ENCODE measurements at regions not wholly inside any gene's neighbourhood (a gene's known extent, or its start where the extent isn't known, plus 50 kb on each side); places are given as distances from the start of the nearest gene placed in this dataset.

DNA sequence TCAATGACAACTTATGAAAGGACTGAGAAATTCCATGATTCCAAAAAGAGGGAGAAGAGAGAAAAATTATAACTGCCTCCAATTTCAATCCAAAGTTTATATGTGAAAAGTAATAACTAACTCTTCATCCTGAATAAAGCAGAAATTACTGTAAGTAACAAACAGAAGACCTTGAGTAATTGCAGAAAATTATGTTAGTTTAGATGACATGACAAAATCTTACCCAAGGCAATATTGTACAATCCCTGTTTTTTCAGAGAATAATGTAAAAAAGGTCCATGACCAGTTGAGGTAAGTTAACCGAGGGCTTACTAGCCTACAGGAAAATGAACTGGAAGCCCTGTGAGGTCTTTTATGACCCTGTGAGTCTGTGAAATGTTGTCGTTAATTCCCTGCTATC is 949.5 kb upstream of the SOX9 start:
- DNase-seq: no peak
- intact Hi-C loops (cut with micrococcal nuclease): no loop called here
- Mint-ChIP-seq H3K4me1 (ENCODE audit: low read depth) (no peaks in the 10 kb centered on the region), H3K36me3 (ENCODE audit: low read depth) (no peaks in the 10 kb centered on the region), H3K27ac (no peak overlapping the region), H3K9me3 (peaks cover 4% of the 10 kb centered on the region), H3K27me3 (no peaks in the 10 kb centered on the region), H3K4me3 (no peak overlapping the region)
- TF ChIP-seq, protein P1, sequence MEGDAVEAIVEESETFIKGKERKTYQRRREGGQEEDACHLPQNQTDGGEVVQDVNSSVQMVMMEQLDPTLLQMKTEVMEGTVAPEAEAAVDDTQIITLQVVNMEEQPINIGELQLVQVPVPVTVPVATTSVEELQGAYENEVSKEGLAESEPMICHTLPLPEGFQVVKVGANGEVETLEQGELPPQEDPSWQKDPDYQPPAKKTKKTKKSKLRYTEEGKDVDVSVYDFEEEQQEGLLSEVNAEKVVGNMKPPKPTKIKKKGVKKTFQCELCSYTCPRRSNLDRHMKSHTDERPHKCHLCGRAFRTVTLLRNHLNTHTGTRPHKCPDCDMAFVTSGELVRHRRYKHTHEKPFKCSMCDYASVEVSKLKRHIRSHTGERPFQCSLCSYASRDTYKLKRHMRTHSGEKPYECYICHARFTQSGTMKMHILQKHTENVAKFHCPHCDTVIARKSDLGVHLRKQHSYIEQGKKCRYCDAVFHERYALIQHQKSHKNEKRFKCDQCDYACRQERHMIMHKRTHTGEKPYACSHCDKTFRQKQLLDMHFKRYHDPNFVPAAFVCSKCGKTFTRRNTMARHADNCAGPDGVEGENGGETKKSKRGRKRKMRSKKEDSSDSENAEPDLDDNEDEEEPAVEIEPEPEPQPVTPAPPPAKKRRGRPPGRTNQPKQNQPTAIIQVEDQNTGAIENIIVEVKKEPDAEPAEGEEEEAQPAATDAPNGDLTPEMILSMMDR (IDR thresholded peaks at IDR 0.05): no peak
- CTCF ChIA-PET: no interaction called here
- POLR2A ChIA-PET: no interaction called here
- no peak for ATAC-seq

DNA sequence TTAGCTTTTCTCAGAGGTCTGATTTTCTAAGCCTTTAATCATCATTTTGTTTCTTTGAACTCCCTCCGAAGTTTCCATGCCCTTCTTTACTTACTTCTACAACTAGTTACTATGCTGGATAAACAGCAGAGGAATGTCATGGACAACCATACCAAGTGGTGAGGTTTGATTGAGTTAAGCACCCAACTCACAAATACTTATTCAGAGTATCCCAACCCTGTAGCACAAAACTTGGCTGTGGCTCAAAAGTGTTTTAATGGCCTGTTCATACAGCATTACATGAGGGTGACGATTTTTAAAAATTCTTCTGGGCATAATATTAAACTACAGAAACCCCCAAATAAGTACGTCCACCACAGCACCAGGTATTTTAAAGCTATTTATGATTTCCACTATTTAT is 946.8 kb upstream of the SOX9 start:
- no peak for ATAC-seq
- no peak overlapping the region for H3K4me3 Mint-ChIP-seq
- H3K4me1 Mint-ChIP-seq (ENCODE audit: low read depth): no peaks in the 10 kb centered on the region
- H3K27ac Mint-ChIP-seq: no peak overlapping the region
- DNase-seq: no peak
- H3K9me3 Mint-ChIP-seq: peaks cover 4% of the 10 kb centered on the region
- POLR2A ChIA-PET: no interaction called here
- TF ChIP-seq, protein P1 (IDR thresholded peaks at IDR 0.05): no peak
- H3K27me3 Mint-ChIP-seq: no peaks in the 10 kb centered on the region
- intact Hi-C loops (cut with micrococcal nuclease): no loop called here
- no peaks in the 10 kb centered on the region for H3K36me3 Mint-ChIP-seq (ENCODE audit: low read depth)
- CTCF ChIA-PET: no interaction called here

DNA sequence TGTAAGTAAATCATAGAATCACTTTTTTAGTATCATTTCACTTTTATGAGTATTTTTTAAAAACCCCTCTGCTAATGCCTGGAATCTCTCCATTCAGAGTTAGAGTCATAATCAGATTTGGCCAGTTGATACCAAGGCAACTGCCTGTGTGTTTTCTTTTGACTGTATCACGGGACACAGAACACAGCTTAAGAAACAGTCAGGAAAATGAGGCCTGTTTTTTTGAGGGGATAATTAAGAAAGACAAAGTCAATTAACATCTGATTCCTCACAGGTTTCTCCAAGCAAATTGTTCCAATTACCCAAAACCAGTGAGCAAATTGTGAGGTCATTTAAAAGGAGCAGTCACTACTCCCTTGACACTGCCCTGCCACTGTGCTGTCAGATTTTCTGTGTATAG is 944.5 kb upstream of the SOX9 start:
- Mint-ChIP-seq H3K4me1 (ENCODE audit: low read depth) (no peaks in the 10 kb centered on the region), H3K4me3 (no peak overlapping the region), H3K27ac (no peak overlapping the region), H3K36me3 (ENCODE audit: low read depth) (no peaks in the 10 kb centered on the region), H3K27me3 (no peaks in the 10 kb centered on the region), H3K9me3 (peaks cover 4% of the 10 kb centered on the region)
- ChIA-PET POLR2A (no interaction called here), CTCF (no interaction called here)
- ATAC-seq (no peak), DNase-seq (no peak)
- TF ChIP-seq, protein P1 (IDR thresholded peaks at IDR 0.05): no peak
- intact Hi-C loops (cut with micrococcal nuclease): no loop called here

DNA sequence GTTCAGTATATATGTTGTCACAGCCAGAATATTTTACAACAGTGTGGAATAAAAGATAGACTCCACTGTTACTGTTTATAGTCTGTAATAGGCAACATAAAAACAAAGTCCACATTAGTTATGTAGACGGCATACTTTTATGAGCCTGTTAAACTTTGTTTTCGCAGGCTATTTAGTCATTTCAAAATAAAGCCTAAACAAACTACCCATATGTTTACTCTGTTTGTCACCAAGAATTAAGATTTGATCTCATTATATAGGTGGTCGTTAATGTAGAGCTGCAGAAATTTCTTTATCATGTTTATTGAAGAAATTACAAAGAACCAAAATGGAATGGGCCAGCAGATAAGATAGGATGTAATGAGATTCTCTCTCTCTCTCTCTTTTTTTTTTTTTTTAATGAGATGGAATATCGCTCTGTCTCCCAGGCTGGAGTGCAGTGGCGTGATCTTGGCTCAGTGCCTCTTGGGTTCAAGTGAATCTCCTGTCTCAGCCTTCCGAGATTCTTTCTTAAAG is 943.8 kb upstream of the SOX9 start:
- POLR2A ChIA-PET: no interaction called here
- no peaks in the 10 kb centered on the region for H3K4me1 Mint-ChIP-seq (ENCODE audit: low read depth)
- H3K36me3 Mint-ChIP-seq (ENCODE audit: low read depth): no peaks in the 10 kb centered on the region
- CTCF ChIA-PET: no interaction called here
- ATAC-seq (no peak), DNase-seq (no peak)
- intact Hi-C loops (cut with micrococcal nuclease): no loop called here
- TF ChIP-seq, protein P1 (IDR thresholded peaks at IDR 0.05): no peak
- H3K27me3 Mint-ChIP-seq: no peaks in the 10 kb centered on the region
- no peak overlapping the region for H3K27ac Mint-ChIP-seq
- no peak overlapping the region for H3K4me3 Mint-ChIP-seq
- H3K9me3 Mint-ChIP-seq: peaks cover 2% of the 10 kb centered on the region

DNA sequence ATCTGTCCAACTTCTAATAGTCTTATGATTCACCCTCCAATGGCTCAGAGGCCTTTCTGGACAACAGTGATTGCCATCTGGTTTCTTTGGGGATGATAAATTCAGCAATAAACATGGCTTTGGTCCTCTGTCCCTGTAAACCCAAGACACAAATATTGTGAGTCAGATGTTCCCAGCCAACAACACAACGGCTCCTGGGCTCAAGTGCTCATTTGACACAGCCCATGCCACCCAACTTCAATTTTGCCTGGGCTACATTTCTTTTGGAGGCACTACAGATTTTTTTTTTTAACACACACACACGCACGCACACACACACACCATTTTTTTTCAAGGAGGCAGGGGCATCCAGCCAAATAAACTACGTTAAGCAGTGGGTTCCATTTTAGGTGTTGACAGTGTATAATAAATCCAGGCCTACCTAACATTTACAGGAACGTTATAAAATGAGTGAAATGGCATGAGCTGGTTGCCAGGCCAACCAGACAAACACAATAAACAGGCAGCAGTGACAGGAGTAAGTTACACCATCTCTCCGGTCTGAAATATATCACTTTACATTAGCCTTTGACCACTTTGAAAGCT is 939.9 kb upstream of the SOX9 start:
- no peak for DNase-seq
- ATAC-seq: no peak
- Mint-ChIP-seq H3K36me3 (ENCODE audit: low read depth) (no peaks in the 10 kb centered on the region), H3K27ac (no peak overlapping the region), H3K4me1 (ENCODE audit: low read depth) (no peaks in the 10 kb centered on the region), H3K9me3 (peaks cover under 1% of the 10 kb centered on the region), H3K27me3 (no peaks in the 10 kb centered on the region), H3K4me3 (no peak overlapping the region)
- intact Hi-C loops (cut with micrococcal nuclease): no loop called here
- POLR2A ChIA-PET: no interaction called here
- CTCF ChIA-PET: no interaction called here
- TF ChIP-seq, protein P1 (IDR thresholded peaks at IDR 0.05): no peak

Measured in activated CD8-positive, alpha-beta T cell treated with anti-CD3 and anti-CD28 coated beads for 36 hours (primary cell).